HG03108 (cell line): ENCODE measurements at regions not wholly inside any gene's neighbourhood (a gene's known extent, or its start where the extent isn't known, plus 50 kb on each side); places are given as distances from the start of the nearest gene placed in this dataset.

Experiments
- ATAC-seq: cut with Tn5 transposase; IDR thresholded peaks from one replicate; pipeline ENCODE4 v1.9.1; 2021; ENCODE audit warnings: moderate library complexity; ENCODE audit not compliant: unreplicated experiment

- ATAC-seq = no peak
Observed at GRCh38 chr12:59839514-59839913, 243.7 kb downstream of the SLC16A7 start.

GRCh38 chr12:59843260-59843843, 247.5 kb downstream of the SLC16A7 start:
- ATAC-seq = no peak

- no peak for ATAC-seq
Observed at GRCh38 chr12:59844750-59845149, 248.9 kb downstream of the SLC16A7 start.

DNA sequence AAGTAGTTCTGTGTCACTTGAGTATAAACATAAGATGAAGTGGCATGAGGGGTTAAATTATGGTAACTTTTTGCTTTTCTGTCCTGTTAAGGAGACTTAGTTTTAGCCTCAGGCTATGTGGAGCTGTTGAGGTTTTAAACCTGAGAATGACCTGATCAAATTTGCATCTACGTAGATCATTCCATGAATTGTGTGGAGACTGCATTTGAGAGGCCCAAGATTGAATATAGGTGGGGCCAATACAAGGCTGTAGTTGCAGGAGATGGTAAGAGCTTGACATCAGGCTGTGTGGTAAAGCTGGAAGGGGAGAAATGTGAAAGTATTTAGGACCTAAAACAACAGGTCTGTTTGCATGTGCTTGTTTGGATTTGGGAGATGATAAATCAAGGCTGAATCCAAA, 249.5 kb downstream of the SLC16A7 start:
- ATAC-seq = no peak

GRCh38 chr12:59847127-59847526, 251.3 kb downstream of the SLC16A7 start:
- no peak for ATAC-seq

GRCh38 chr12:59850268-59850667, 254.4 kb downstream of the SLC16A7 start:
- ATAC-seq = no peak

- no peak for ATAC-seq
Observed at GRCh38 chr12:59858508-59859170, 262.8 kb downstream of the SLC16A7 start.

DNA sequence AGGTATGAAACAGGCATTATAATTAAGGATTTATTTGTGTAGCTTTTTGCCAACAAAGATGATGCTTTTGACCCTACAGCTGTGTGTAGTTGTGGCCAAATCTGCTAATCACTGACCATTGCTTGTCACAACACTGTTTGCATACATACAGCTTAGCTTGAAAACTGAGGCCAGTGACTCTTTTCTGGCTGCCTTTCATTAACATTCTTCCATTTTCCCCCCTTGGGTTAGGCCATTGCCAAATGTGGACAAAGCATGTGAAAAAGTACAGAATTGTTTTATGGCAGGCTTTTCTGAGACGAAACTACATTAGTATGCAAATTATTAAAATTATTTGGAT, 263.3 kb downstream of the SLC16A7 start:
- ATAC-seq = no peak

DNA sequence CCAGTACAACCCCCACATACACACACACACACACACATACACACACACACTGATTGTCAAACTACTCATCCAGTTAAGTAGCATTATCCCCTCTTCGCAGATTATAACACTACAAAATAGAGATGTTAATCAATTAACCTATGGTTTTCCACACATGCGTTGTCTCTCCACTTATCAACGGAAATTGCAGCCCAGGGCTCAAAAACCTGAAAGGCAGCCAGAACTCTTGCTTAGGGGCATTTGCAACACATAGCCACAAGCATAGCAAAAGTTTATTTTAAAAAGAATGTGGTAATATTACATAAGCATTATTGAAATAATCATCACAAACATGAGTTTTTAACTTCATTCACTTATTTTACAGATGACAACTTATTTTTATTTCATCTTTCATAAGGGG, 265.8 kb downstream of the SLC16A7 start:
- no peak for ATAC-seq

- ATAC-seq = no peak
Observed at GRCh38 chr12:59867055-59867454, 271.2 kb downstream of the SLC16A7 start.

DNA sequence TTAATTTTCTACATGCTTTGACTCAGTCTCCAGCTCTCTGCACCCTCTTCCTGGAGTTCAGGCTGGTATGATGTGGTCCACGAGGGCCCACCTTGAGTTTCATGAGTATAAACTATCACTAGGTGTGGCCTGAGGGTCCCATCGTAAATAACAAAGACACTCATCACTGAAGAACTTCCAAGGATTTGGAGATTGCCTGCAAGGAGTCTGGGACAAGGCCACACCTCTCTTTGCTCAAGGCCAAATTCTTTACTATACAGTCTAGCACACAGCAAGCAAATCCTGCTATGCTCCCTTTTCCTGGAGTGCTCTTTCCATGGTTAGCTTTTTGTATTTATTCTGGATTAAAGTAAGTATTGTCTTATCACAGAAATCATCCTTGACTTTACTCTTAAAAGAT, 271.9 kb downstream of the SLC16A7 start:
- ATAC-seq = no peak

- ATAC-seq = no peak
Observed at GRCh38 chr12:59871779-59872178, 275.9 kb downstream of the SLC16A7 start.

DNA sequence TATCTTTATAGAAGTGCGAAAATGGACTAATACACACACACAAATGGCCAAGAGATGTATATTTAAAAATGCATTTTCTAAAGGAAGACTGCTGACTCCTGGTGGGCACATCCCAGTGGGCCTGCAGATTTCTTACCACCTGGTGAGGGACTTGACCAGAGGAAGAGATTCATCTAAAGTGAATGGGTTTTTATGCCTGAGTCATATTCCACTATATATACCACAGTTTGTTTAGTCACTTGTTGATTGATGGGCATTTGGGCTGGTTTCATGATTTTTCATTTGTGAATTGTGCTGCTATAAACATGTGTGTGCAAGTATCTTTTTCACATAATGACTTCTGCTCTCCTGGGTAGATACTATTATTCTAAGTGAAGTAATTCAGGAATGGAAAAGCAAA, 277.3 kb downstream of the SLC16A7 start:
- no peak for ATAC-seq

DNA sequence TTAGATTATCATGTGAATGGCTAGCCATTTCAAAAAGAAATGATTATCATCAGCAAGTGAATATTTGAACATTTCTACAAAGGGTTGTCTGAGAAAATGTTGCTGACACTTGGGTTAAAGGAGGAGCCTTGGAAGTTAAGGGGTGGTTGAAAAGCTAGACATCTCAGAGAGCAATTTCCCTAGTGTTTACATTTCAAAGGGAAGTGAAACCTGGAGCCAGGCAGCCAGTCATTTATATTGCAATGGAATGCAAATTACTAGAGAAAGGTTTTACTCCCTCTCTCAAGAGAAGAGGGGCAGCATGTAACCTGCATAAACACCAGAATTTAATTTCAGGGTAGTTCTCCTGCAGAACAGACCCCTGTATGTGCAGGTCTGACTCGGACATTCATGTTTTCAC, 279.0 kb downstream of the SLC16A7 start:
- no peak for ATAC-seq

DNA sequence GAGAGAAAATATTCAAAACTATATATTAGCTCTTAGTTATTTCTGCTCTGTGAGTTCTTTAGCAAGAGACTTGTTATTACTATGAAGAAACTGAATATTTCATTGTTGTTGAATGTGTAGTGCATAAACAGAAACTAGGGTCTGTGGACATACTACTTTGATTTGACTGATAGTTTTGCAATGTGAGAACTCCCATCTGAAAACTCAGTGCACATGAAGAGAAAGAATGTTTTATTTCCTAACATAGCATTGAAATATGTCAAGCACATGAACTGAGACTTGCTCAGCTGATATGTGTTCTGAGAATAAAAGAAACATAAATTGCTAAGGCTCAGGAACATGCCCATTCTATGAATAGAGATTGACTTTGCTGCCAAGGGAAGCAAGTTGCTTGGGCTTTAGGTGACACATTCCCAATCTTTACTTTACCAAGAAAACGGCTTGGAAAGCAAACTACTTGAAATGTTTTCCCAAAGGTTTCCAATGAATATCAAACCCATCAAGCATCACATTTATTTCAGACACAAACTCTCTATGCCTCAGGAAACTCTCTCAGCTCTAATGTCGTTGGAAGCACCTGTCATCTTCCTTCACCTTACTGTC, 290.4 kb downstream of the SLC16A7 start:
- ATAC-seq = no peak

DNA sequence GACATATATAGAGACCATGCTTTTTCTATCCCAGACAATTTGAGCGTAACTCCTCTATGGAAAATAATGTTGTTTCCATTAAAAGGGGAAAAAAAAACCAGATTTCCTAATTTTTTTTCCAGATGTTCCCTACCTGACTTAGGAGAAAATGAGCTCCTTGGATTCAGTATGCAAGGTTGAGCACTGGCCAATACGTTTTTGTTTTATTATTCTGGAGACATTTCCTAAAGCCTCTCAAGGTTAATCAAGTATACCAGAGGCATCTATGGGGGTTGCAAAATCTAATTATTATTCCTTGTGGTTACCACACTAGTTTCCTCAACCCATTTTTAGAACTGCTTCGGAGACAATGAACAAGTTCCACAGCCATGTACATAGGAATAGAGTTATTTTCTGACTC, 291.3 kb downstream of the SLC16A7 start:
- ATAC-seq = no peak

- ATAC-seq = no peak
Observed at GRCh38 chr12:59890896-59891579, 295.2 kb downstream of the SLC16A7 start.

- no peak for ATAC-seq
Observed at GRCh38 chr12:59895166-59895775, 299.4 kb downstream of the SLC16A7 start.

- no peak for ATAC-seq
Observed at GRCh38 chr12:59904874-59905521, 309.2 kb downstream of the SLC16A7 start.

GRCh38 chr12:59911516-59911915, 315.7 kb downstream of the SLC16A7 start:
- no peak for ATAC-seq

GRCh38 chr12:59916988-59917387, 321.2 kb downstream of the SLC16A7 start:
- no peak for ATAC-seq
